ENCODE measurements at regions not wholly inside any gene's neighbourhood (a gene's known extent, or its start where the extent isn't known, plus 50 kb on each side); places are given as distances from the start of the nearest gene placed in this dataset.

DNA sequence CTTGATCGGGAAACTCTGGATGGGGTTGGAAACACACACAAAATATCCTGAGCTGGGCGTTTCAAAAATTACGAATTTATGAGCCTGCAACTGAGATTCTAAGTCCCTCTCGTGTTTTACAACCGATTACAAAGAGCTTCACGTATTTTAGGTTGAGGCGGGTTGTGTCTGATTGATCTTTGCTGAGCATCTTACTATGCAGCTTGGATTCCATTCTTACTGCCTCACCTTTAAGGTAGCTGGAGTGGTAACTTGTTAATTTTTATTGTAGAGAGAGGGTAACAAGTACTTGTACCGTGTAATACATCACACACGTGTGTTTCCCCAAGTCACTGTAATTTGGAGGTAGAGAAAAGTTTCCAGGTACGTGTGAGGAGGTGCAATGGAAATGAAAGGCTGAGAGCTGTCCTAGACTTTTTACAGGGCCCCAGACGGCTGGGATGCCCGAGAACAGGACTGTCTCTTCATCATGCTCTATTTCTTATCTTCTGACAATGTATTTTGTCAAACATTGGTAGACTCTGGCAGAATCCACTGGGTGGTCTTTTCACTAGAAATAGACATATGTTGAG lies 97.8 kb upstream of the TENM3 start:
- H3K9me3 Mint-ChIP-seq (ENCODE audit: unreplicated experiment), result no peaks in the 10 kb centered on the region
- no peak for DNase-seq (ENCODE audit: extremely low spot score, unreplicated experiment)
- H3K4me1 Mint-ChIP-seq (ENCODE audit: unreplicated experiment), result peaks cover 20% of the 10 kb centered on the region

DNA sequence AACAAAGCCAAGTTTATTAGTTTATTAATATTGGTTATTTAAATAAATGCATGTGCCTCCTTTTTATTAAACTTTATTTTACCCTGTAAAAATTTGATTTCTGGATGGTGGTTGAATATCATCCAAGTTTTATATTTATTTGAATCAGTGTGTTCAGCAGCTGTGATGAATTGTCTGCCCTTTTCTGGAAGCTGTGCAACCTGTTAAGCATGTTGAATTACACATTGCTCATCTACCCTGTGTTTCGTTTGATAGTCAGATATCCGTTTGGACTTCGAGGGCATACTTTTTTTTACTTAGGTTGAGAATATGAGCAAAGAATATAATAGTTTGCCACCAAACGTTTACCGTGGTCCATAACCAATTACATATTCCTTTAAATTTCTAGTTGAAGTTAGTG lies 95.8 kb upstream of the TENM3 start:
- TF ChIP-seq, protein P1, sequence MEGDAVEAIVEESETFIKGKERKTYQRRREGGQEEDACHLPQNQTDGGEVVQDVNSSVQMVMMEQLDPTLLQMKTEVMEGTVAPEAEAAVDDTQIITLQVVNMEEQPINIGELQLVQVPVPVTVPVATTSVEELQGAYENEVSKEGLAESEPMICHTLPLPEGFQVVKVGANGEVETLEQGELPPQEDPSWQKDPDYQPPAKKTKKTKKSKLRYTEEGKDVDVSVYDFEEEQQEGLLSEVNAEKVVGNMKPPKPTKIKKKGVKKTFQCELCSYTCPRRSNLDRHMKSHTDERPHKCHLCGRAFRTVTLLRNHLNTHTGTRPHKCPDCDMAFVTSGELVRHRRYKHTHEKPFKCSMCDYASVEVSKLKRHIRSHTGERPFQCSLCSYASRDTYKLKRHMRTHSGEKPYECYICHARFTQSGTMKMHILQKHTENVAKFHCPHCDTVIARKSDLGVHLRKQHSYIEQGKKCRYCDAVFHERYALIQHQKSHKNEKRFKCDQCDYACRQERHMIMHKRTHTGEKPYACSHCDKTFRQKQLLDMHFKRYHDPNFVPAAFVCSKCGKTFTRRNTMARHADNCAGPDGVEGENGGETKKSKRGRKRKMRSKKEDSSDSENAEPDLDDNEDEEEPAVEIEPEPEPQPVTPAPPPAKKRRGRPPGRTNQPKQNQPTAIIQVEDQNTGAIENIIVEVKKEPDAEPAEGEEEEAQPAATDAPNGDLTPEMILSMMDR (IDR thresholded peaks at IDR 0.05), result no peak
- H3K27me3 Mint-ChIP-seq (ENCODE audit: unreplicated experiment), result no peaks in the 10 kb centered on the region
- no peak for DNase-seq (ENCODE audit: extremely low spot score, unreplicated experiment)
- peaks cover 5% of the 10 kb centered on the region for H3K36me3 Mint-ChIP-seq (ENCODE audit: unreplicated experiment)
- no peak overlapping the region for H3K27ac Mint-ChIP-seq (ENCODE audit: unreplicated experiment)
- no peak overlapping the region for H3K4me3 Mint-ChIP-seq (ENCODE audit: unreplicated experiment)
- no peaks in the 10 kb centered on the region for H3K9me3 Mint-ChIP-seq (ENCODE audit: unreplicated experiment)
- peaks cover 17% of the 10 kb centered on the region for H3K4me1 Mint-ChIP-seq (ENCODE audit: unreplicated experiment)

More for the DNA sequence above, 97.8 kb upstream of the TENM3 start:
- Mint-ChIP-seq H3K4me3 (ENCODE audit: unreplicated experiment) (peak overlapping the region; percentile 98), H3K36me3 (ENCODE audit: unreplicated experiment) (peaks cover 3% of the 10 kb centered on the region), H3K27me3 (ENCODE audit: unreplicated experiment) (no peaks in the 10 kb centered on the region), H3K27ac (ENCODE audit: unreplicated experiment) (peak overlapping the region; percentile 91)
- TF ChIP-seq, protein P1 (IDR thresholded peaks at IDR 0.05), result no peak

DNA sequence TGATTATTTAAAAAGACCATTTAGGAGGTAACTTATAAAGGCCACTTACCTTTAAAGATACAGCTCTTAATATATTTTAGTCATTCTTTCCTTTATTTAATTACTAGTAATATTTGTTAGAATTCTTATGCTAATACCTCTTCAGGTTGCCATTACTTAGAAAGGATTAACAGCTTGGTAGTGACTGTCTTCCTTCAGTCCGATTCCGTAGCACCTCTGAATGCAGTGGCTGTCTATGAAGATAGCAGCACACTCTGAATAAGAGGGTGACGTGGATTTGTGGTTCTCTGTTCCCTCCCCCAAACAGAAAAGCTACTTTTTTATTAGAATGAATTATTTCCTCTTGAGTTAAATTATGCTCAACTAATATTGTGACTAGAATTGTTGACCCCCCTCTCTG lies 92.6 kb upstream of the TENM3 start:
- Mint-ChIP-seq H3K27ac (ENCODE audit: unreplicated experiment) (no peak overlapping the region), H3K36me3 (ENCODE audit: unreplicated experiment) (peaks cover 5% of the 10 kb centered on the region), H3K9me3 (ENCODE audit: unreplicated experiment) (no peaks in the 10 kb centered on the region), H3K4me1 (ENCODE audit: unreplicated experiment) (peaks cover 9% of the 10 kb centered on the region), H3K27me3 (ENCODE audit: unreplicated experiment) (no peaks in the 10 kb centered on the region), H3K4me3 (ENCODE audit: unreplicated experiment) (no peak overlapping the region)
- DNase-seq (ENCODE audit: extremely low spot score, unreplicated experiment), result no peak
- TF ChIP-seq, protein P1 (IDR thresholded peaks at IDR 0.05), result no peak

DNA sequence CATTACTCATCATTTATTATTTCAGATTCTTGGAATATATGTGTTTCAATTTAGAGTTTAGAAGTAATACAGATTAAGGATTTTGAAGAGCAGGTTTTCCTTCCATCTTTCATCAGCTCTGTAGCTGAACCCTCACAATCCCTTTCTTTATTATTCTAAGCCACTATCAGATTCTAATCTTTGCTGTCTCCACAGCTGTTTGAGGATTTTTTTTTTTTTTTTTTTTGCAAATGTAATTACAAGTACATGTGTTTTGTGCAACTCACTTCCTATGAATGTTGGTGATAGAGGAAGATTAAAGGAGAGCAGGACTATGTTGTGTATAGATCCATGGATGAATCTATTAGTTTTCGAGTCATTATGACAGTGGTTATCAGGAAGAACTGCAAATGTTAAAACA lies 87.4 kb upstream of the TENM3 start:
- Mint-ChIP-seq H3K4me1 (ENCODE audit: unreplicated experiment) (peaks cover 2% of the 10 kb centered on the region), H3K9me3 (ENCODE audit: unreplicated experiment) (peaks cover 4% of the 10 kb centered on the region), H3K4me3 (ENCODE audit: unreplicated experiment) (no peak overlapping the region), H3K36me3 (ENCODE audit: unreplicated experiment) (peaks cover 7% of the 10 kb centered on the region), H3K27me3 (ENCODE audit: unreplicated experiment) (no peaks in the 10 kb centered on the region), H3K27ac (ENCODE audit: unreplicated experiment) (no peak overlapping the region)
- TF ChIP-seq, protein P1 (IDR thresholded peaks at IDR 0.05), result no peak
- DNase-seq (ENCODE audit: extremely low spot score, unreplicated experiment), result no peak

DNA sequence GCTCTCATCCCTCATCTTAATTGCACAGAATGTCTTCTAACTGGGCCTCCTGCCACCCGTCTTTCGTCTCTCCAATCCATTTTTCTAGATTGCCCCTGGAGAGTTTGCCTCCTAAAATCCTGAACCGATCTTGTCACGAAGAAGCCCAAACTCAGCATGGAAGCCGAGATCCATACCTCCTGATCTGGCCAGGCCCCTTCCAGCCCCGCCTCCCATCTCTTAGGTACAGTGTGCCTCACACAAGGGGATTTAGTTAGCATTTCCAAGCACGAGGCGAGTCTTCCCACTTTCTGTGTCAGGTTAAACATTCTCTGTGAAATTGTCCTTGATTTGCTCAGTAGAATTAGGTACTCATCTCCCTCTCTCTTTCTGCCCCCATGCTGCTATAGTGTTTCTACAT lies 80.0 kb upstream of the TENM3 start:
- DNase-seq (ENCODE audit: extremely low spot score, unreplicated experiment), result no peak
- TF ChIP-seq, protein P1 (IDR thresholded peaks at IDR 0.05), result no peak
- Mint-ChIP-seq H3K36me3 (ENCODE audit: unreplicated experiment) (peaks cover 6% of the 10 kb centered on the region), H3K4me1 (ENCODE audit: unreplicated experiment) (no peaks in the 10 kb centered on the region), H3K9me3 (ENCODE audit: unreplicated experiment) (peaks cover 4% of the 10 kb centered on the region), H3K4me3 (ENCODE audit: unreplicated experiment) (no peak overlapping the region), H3K27me3 (ENCODE audit: unreplicated experiment) (no peaks in the 10 kb centered on the region), H3K27ac (ENCODE audit: unreplicated experiment) (no peak overlapping the region)

Data from osteocyte (in vitro differentiated cells).